Epithelial cell of esophagus (primary cell): ENCODE measurements at regions not wholly inside any gene's neighbourhood (a gene's known extent, or its start where the extent isn't known, plus 50 kb on each side); places are given as distances from the start of the nearest gene placed in this dataset.

Source experiments
- DNase-seq: peaks from one replicate; pipeline ENCODE4 v3.0.0; 2010; ENCODE audit warnings: low read depth
- H3K4me3 ChIP-seq: 2 replicates; pipeline ENCODE4 v1.5.1; 2011; ENCODE audit warnings: mild to moderate bottlenecking, low read length, control low read depth
- CTCF ChIP-seq: IDR thresholded peaks from 2 replicates; pipeline ENCODE4 v1.5.1; 2011; ENCODE audit warnings: low read depth, mild to moderate bottlenecking, low read length, control low read depth, inconsistent platforms; ENCODE audit not compliant: insufficient read depth; ENCODE audit errors: missing control alignments

- H3K4me3 ChIP-seq: no peak overlapping the region
- no peak for TF ChIP-seq CTCF
- DNase-seq: peak; percentile 96
These were observed 60.1 kb upstream of the ZNF608 start for GRCh38 chr5:124806373-124807077.

DNA sequence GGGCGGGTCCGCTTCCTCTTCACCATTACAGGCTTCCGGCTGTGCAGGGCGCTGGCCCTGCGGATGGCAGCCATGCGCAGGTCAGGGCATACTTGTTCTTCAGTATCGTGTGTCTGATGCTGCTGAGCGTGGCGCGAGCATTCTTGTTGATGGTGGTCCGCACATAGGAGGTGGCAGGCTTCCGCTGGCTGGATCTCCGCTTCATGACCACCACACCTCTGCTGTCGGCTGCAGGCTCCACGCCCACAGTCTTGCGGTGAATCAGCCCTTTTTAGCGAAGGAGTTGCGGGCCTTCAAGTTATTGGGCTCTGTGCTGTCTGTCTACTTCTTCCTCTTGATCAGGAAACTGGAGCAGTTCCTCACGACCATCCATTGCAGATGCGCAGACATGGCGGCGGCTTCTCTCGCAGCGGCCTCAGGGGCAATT, 62.4 kb upstream of the ZNF608 start:
- no peak for TF ChIP-seq CTCF
- DNase-seq: no peak
- H3K4me3 ChIP-seq: no peak overlapping the region

- no peak for TF ChIP-seq CTCF
- no peak for DNase-seq
- no peak overlapping the region for H3K4me3 ChIP-seq
These were observed 64.1 kb upstream of the ZNF608 start for GRCh38 chr5:124810396-124811006.

GRCh38 chr5:124812771-124813358, 66.4 kb upstream of the ZNF608 start:
- H3K4me3 ChIP-seq: no peak overlapping the region
- DNase-seq: peak; percentile 89
- TF ChIP-seq CTCF: no peak

- TF ChIP-seq CTCF: no peak
These were observed 69.9 kb upstream of the ZNF608 start for GRCh38 chr5:124816381-124816780.

GRCh38 chr5:124819201-124819600, 72.8 kb upstream of the ZNF608 start:
- peak; percentile 68 for DNase-seq
- no peak for TF ChIP-seq CTCF
- H3K4me3 ChIP-seq: no peak overlapping the region

More at GRCh38 chr5:124816381-124816780, 69.9 kb upstream of the ZNF608 start:
- DNase-seq: no peak
- no peak overlapping the region for H3K4me3 ChIP-seq
